ENCODE measurements at regions not wholly inside any gene's neighbourhood (a gene's known extent, or its start where the extent isn't known, plus 50 kb on each side); places are given as distances from the start of the nearest gene placed in this dataset.

- TF ChIP-seq TAF1 (IDR thresholded peaks at IDR 0.05; ENCODE audit: borderline replicate concordance, low read depth, low read length) (no peak), POLR2A (IDR thresholded peaks at IDR 0.05; ENCODE audit: low read depth, low read length) (no peak), POLR2AphosphoS5 (IDR thresholded peaks at IDR 0.05; ENCODE audit: low read depth, low read length) (no peak)
- FAIRE-seq (no peak), DNase-seq (ENCODE audit: insufficient read length) (no peak)
Measured at GRCh38 chr13:87736849-87737385, 65.7 kb downstream of the SLITRK5 start.

GRCh38 chr13:87754097-87754496, 82.9 kb downstream of the SLITRK5 start:
- no peak for TF ChIP-seq TAF1 (IDR thresholded peaks at IDR 0.05; ENCODE audit: borderline replicate concordance, low read depth, low read length)
- TF ChIP-seq POLR2A (IDR thresholded peaks at IDR 0.05; ENCODE audit: low read depth, low read length), result no peak
- no peak for TF ChIP-seq POLR2AphosphoS5 (IDR thresholded peaks at IDR 0.05; ENCODE audit: low read depth, low read length)
- DNase-seq (ENCODE audit: insufficient read length), result no peak
- no peak for FAIRE-seq

GRCh38 chr13:87769445-87769844, 98.3 kb downstream of the SLITRK5 start:
- no peak for DNase-seq (ENCODE audit: insufficient read length)
- no peak for FAIRE-seq
- no peak for TF ChIP-seq TAF1 (IDR thresholded peaks at IDR 0.05; ENCODE audit: borderline replicate concordance, low read depth, low read length)
- TF ChIP-seq POLR2AphosphoS5 (IDR thresholded peaks at IDR 0.05; ENCODE audit: low read depth, low read length), result no peak
- no peak for TF ChIP-seq POLR2A (IDR thresholded peaks at IDR 0.05; ENCODE audit: low read depth, low read length)

GRCh38 chr13:87777387-87777786, 106.2 kb downstream of the SLITRK5 start:
- FAIRE-seq, result no peak
- DNase-seq (ENCODE audit: insufficient read length), result no peak

GRCh38 chr13:87778128-87778527, 107.0 kb downstream of the SLITRK5 start:
- no peak for FAIRE-seq
- TF ChIP-seq POLR2A (IDR thresholded peaks at IDR 0.05; ENCODE audit: low read depth, low read length), result no peak
- DNase-seq (ENCODE audit: insufficient read length), result no peak

More at GRCh38 chr13:87777387-87777786, 106.2 kb downstream of the SLITRK5 start:
- no peak for TF ChIP-seq TAF1 (IDR thresholded peaks at IDR 0.05; ENCODE audit: borderline replicate concordance, low read depth, low read length)
- TF ChIP-seq POLR2A (IDR thresholded peaks at IDR 0.05; ENCODE audit: low read depth, low read length), result no peak
- no peak for TF ChIP-seq POLR2AphosphoS5 (IDR thresholded peaks at IDR 0.05; ENCODE audit: low read depth, low read length)

- FAIRE-seq, result no peak
- TF ChIP-seq TAF1 (IDR thresholded peaks at IDR 0.05; ENCODE audit: borderline replicate concordance, low read depth, low read length) (no peak), POLR2A (IDR thresholded peaks at IDR 0.05; ENCODE audit: low read depth, low read length) (no peak), POLR2AphosphoS5 (IDR thresholded peaks at IDR 0.05; ENCODE audit: low read depth, low read length) (no peak)
Measured at GRCh38 chr13:87779426-87779825, 108.3 kb downstream of the SLITRK5 start.

GRCh38 chr13:87783366-87783765, 112.2 kb downstream of the SLITRK5 start:
- TF ChIP-seq TAF1 (IDR thresholded peaks at IDR 0.05; ENCODE audit: borderline replicate concordance, low read depth, low read length), result no peak
- no peak for TF ChIP-seq POLR2A (IDR thresholded peaks at IDR 0.05; ENCODE audit: low read depth, low read length)
- TF ChIP-seq POLR2AphosphoS5 (IDR thresholded peaks at IDR 0.05; ENCODE audit: low read depth, low read length), result no peak
- FAIRE-seq (no peak), DNase-seq (ENCODE audit: insufficient read length) (no peak)

More at GRCh38 chr13:87779426-87779825, 108.3 kb downstream of the SLITRK5 start:
- DNase-seq (ENCODE audit: insufficient read length), result no peak

- no peak for TF ChIP-seq POLR2A (IDR thresholded peaks at IDR 0.05; ENCODE audit: low read depth, low read length)
- TF ChIP-seq TAF1 (IDR thresholded peaks at IDR 0.05; ENCODE audit: borderline replicate concordance, low read depth, low read length), result no peak
- no peak for TF ChIP-seq POLR2AphosphoS5 (IDR thresholded peaks at IDR 0.05; ENCODE audit: low read depth, low read length)
- DNase-seq (ENCODE audit: insufficient read length) (no peak), FAIRE-seq (no peak)
Measured at GRCh38 chr13:87788363-87788762, 117.2 kb downstream of the SLITRK5 start.

GRCh38 chr13:87792878-87793277, 121.7 kb downstream of the SLITRK5 start:
- no peak for TF ChIP-seq TAF1 (IDR thresholded peaks at IDR 0.05; ENCODE audit: borderline replicate concordance, low read depth, low read length)
- TF ChIP-seq POLR2A (IDR thresholded peaks at IDR 0.05; ENCODE audit: low read depth, low read length), result no peak
- no peak for TF ChIP-seq POLR2AphosphoS5 (IDR thresholded peaks at IDR 0.05; ENCODE audit: low read depth, low read length)
- no peak for FAIRE-seq
- DNase-seq (ENCODE audit: insufficient read length), result no peak

GRCh38 chr13:87798536-87798935, 127.4 kb downstream of the SLITRK5 start:
- FAIRE-seq (no peak), DNase-seq (ENCODE audit: insufficient read length) (no peak)

GRCh38 chr13:87810391-87810801, 139.2 kb downstream of the SLITRK5 start:
- no peak for FAIRE-seq
- no peak for TF ChIP-seq POLR2AphosphoS5 (IDR thresholded peaks at IDR 0.05; ENCODE audit: low read depth, low read length)
- TF ChIP-seq POLR2A (IDR thresholded peaks at IDR 0.05; ENCODE audit: low read depth, low read length), result no peak
- no peak for TF ChIP-seq TAF1 (IDR thresholded peaks at IDR 0.05; ENCODE audit: borderline replicate concordance, low read depth, low read length)
- no peak for DNase-seq (ENCODE audit: insufficient read length)

More at GRCh38 chr13:87798536-87798935, 127.4 kb downstream of the SLITRK5 start:
- TF ChIP-seq POLR2AphosphoS5 (IDR thresholded peaks at IDR 0.05; ENCODE audit: low read depth, low read length) (no peak), POLR2A (IDR thresholded peaks at IDR 0.05; ENCODE audit: low read depth, low read length) (no peak), TAF1 (IDR thresholded peaks at IDR 0.05; ENCODE audit: borderline replicate concordance, low read depth, low read length) (no peak)

- no peak for DNase-seq (ENCODE audit: insufficient read length)
- FAIRE-seq, result no peak
- TF ChIP-seq POLR2A (IDR thresholded peaks at IDR 0.05; ENCODE audit: low read depth, low read length) (no peak), TAF1 (IDR thresholded peaks at IDR 0.05; ENCODE audit: borderline replicate concordance, low read depth, low read length) (no peak), POLR2AphosphoS5 (IDR thresholded peaks at IDR 0.05; ENCODE audit: low read depth, low read length) (no peak)
Measured at GRCh38 chr13:87810920-87811344, 139.8 kb downstream of the SLITRK5 start.

Measured in GM12892 (cell line).